ENCODE measurements at regions not wholly inside any gene's neighbourhood (a gene's known extent, or its start where the extent isn't known, plus 50 kb on each side); places are given as distances from the start of the nearest gene placed in this dataset.

- Histone ChIP-seq H3K27me3 (no peaks in the 10 kb centered on the region), H3F3A (ENCODE audit: low read depth) (no peaks in the 10 kb centered on the region), H2AFZ (replicated peaks) (no peak overlapping the region), H3K4me2 (no peak overlapping the region), H3K9ac (no peak overlapping the region), H3K4me3 (no peak overlapping the region), H3K79me2 (ENCODE audit: low read depth) (no peaks in the 10 kb centered on the region), H3K27ac (no peak overlapping the region), H3K9me3 (ENCODE audit: low read depth) (no peaks in the 10 kb centered on the region), H4K20me1 (ENCODE audit: low read depth) (no peaks in the 10 kb centered on the region), H3K4me1 (no peaks in the 10 kb centered on the region), H3K36me3 (no peaks in the 10 kb centered on the region)
- no peak for TF ChIP-seq EZH2 (IDR thresholded peaks at IDR 0.05)
- TF ChIP-seq CTCF (IDR thresholded peaks at IDR 0.05), result no peak
- TF ChIP-seq EZH2phosphoT487 (IDR thresholded peaks at IDR 0.05), result no peak
- no peak for DNase-seq (ENCODE audit: low spot score)
- no peaks in the 10 kb centered on the region for H3K36me3 Mint-ChIP-seq
- no peaks in the 10 kb centered on the region for H3K27me3 Mint-ChIP-seq (ENCODE audit: insufficient read depth, low read depth)
- no peak overlapping the region for H3K27ac Mint-ChIP-seq
- H3K4me1 Mint-ChIP-seq, result no peaks in the 10 kb centered on the region
- no peak overlapping the region for H3K4me3 Mint-ChIP-seq
- H3K9me3 Mint-ChIP-seq, result peaks cover 5% of the 10 kb centered on the region
Observed at GRCh38 chr3:30252474-30252873, 353.9 kb upstream of the TGFBR2 start.

GRCh38 chr3:30253832-30254231 lies 352.6 kb upstream of the TGFBR2 start:
- no peak overlapping the region for H3K4me2 ChIP-seq
- no peak overlapping the region for H3K4me3 Mint-ChIP-seq
- H3K9ac ChIP-seq, result no peak overlapping the region
- H3K36me3 Mint-ChIP-seq, result no peaks in the 10 kb centered on the region
- H3K9me3 Mint-ChIP-seq, result peaks cover 5% of the 10 kb centered on the region
- H3K4me1 ChIP-seq, result peaks cover 4% of the 10 kb centered on the region
- DNase-seq (ENCODE audit: low spot score), result no peak
- no peak for TF ChIP-seq EZH2 (IDR thresholded peaks at IDR 0.05)
- TF ChIP-seq EZH2phosphoT487 (IDR thresholded peaks at IDR 0.05), result no peak
- TF ChIP-seq CTCF (IDR thresholded peaks at IDR 0.05), result no peak
- H3K9me3 ChIP-seq (ENCODE audit: low read depth), result no peaks in the 10 kb centered on the region
- H3K4me3 ChIP-seq, result no peak overlapping the region
- no peaks in the 10 kb centered on the region for H3K36me3 ChIP-seq
- H3K27ac Mint-ChIP-seq, result no peak overlapping the region
- no peaks in the 10 kb centered on the region for H3K27me3 ChIP-seq
- H2AFZ ChIP-seq (replicated peaks), result no peak overlapping the region
- no peaks in the 10 kb centered on the region for H3K27me3 Mint-ChIP-seq (ENCODE audit: insufficient read depth, low read depth)
- no peaks in the 10 kb centered on the region for H4K20me1 ChIP-seq (ENCODE audit: low read depth)
- H3K27ac ChIP-seq, result no peak overlapping the region
- no peaks in the 10 kb centered on the region for H3K79me2 ChIP-seq (ENCODE audit: low read depth)
- H3F3A ChIP-seq (ENCODE audit: low read depth), result no peaks in the 10 kb centered on the region
- no peaks in the 10 kb centered on the region for H3K4me1 Mint-ChIP-seq

GRCh38 chr3:30256474-30256873 lies 349.9 kb upstream of the TGFBR2 start:
- Histone ChIP-seq H3K4me2 (no peak overlapping the region), H3K4me3 (no peak overlapping the region), H3K9me3 (ENCODE audit: low read depth) (no peaks in the 10 kb centered on the region), H3K27ac (no peak overlapping the region), H3K4me1 (peaks cover 8% of the 10 kb centered on the region), H3K36me3 (no peaks in the 10 kb centered on the region), H3K9ac (no peak overlapping the region), H2AFZ (replicated peaks) (no peak overlapping the region), H4K20me1 (ENCODE audit: low read depth) (no peaks in the 10 kb centered on the region), H3F3A (ENCODE audit: low read depth) (no peaks in the 10 kb centered on the region), H3K79me2 (ENCODE audit: low read depth) (no peaks in the 10 kb centered on the region), H3K27me3 (no peaks in the 10 kb centered on the region)
- no peak for DNase-seq (ENCODE audit: low spot score)
- Mint-ChIP-seq H3K27ac (no peak overlapping the region), H3K36me3 (no peaks in the 10 kb centered on the region), H3K9me3 (peaks cover 5% of the 10 kb centered on the region), H3K4me1 (no peaks in the 10 kb centered on the region), H3K27me3 (ENCODE audit: insufficient read depth, low read depth) (no peaks in the 10 kb centered on the region), H3K4me3 (no peak overlapping the region)
- TF ChIP-seq EZH2phosphoT487 (IDR thresholded peaks at IDR 0.05) (no peak), EZH2 (IDR thresholded peaks at IDR 0.05) (no peak), CTCF (IDR thresholded peaks at IDR 0.05) (no peak)

Measured in neural progenitor cell (in vitro differentiated cells).